ENCODE measurements at regions not wholly inside any gene's neighbourhood (a gene's known extent, or its start where the extent isn't known, plus 50 kb on each side); places are given as distances from the start of the nearest gene placed in this dataset.

DNA sequence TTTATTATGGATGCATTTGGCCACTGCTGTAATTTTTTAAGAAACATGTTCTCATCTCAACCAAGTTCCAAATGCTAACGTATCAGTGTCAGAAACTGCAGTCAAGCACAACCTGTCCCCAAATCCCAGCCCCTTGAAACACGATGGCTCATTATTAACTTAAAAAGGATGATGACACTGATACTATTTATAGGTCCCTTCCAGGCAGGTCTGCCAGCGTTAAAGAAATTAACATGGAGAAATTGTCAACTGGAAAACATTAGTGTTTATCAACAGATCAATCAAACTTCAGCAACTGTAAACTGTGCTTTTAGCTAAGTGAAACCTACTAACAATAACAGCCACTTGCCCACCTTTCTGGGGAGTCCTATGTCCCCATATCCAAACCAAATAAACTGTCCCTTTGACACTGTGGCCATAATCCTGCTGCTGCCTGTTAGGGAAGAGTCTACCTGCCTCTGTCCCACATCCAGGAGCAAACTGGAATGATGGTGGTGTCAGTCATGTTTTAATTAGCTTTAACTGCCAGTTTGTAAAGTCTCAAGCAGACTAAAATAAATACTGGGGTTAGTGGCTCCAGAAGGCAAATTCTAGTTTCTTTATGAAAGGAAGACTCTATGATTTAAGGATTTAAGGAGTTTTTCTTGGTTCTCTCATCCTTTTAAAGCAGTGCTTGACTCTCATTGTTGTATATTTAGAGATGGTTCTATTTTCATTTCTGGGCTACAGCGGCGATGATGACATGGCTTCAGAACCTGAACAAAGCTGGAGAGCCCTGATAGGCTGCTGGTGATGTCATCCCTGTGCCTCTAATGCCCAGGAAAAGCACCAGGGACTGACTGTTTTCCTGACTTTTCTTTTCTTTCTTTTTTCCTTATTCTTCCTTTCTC lies 583.6 kb upstream of the PIK3C3 start:
- Histone ChIP-seq H3K4me2 (ENCODE audit: low read depth, low read length, poor library complexity, severe bottlenecking) (no peak overlapping the region), H3K9me3 (ENCODE audit: insufficient read depth, low read length) (no peaks in the 10 kb centered on the region), H3K36me3 (ENCODE audit: low read length) (no peaks in the 10 kb centered on the region), H3K4me3 (ENCODE audit: insufficient read depth, low read length, poor library complexity, severe bottlenecking) (no peak overlapping the region), H3K27me3 (ENCODE audit: low read length) (no peaks in the 10 kb centered on the region), H4K20me1 (ENCODE audit: low read depth, low read length) (no peaks in the 10 kb centered on the region), H2AFZ (ENCODE audit: low read depth, low read length, severe bottlenecking) (no peak overlapping the region), H3K79me2 (ENCODE audit: insufficient read depth, low read length) (no peaks in the 10 kb centered on the region), H3K27ac (ENCODE audit: low read depth, low read length) (no peak overlapping the region), H3K9ac (ENCODE audit: low read length) (no peak overlapping the region), H3F3A (ENCODE audit: insufficient read depth) (no peaks in the 10 kb centered on the region), H3K9me2 (replicated peaks; ENCODE audit: insufficient read depth, low read length) (no peaks in the 10 kb centered on the region)
- TF ChIP-seq, protein P1, sequence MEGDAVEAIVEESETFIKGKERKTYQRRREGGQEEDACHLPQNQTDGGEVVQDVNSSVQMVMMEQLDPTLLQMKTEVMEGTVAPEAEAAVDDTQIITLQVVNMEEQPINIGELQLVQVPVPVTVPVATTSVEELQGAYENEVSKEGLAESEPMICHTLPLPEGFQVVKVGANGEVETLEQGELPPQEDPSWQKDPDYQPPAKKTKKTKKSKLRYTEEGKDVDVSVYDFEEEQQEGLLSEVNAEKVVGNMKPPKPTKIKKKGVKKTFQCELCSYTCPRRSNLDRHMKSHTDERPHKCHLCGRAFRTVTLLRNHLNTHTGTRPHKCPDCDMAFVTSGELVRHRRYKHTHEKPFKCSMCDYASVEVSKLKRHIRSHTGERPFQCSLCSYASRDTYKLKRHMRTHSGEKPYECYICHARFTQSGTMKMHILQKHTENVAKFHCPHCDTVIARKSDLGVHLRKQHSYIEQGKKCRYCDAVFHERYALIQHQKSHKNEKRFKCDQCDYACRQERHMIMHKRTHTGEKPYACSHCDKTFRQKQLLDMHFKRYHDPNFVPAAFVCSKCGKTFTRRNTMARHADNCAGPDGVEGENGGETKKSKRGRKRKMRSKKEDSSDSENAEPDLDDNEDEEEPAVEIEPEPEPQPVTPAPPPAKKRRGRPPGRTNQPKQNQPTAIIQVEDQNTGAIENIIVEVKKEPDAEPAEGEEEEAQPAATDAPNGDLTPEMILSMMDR (IDR thresholded peaks at IDR 0.05; ENCODE audit: insufficient read depth, low read length, poor library complexity, severe bottlenecking) = no peak
- TF ChIP-seq EZH2phosphoT487 (conservative IDR thresholded peaks at IDR 0.05; ENCODE audit: low read length) = no peak

DNA sequence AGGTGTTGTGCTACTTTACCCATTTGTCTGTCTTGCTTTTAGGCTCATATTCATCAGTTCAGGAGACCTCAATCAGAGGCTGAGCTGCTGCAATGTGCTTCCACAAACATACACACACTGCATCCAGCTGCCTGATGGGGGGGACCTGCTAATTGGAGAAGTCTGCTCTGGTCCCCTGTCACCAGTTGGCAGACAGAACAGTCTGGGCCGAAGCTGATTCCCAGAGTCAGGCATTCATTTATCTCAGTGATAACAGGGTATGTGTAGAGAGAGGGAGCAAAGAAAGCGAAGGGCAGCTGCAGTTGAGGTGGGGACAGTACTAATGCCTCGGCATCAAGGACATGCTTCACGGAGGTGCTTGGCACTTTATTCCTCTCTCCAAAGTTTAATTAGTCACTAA lies 584.3 kb upstream of the PIK3C3 start:
- H3K4me2 ChIP-seq (ENCODE audit: low read depth, low read length, poor library complexity, severe bottlenecking) = no peak overlapping the region
- TF ChIP-seq EZH2phosphoT487 (conservative IDR thresholded peaks at IDR 0.05; ENCODE audit: low read length) = no peak
- TF ChIP-seq, protein P1 (IDR thresholded peaks at IDR 0.05; ENCODE audit: insufficient read depth, low read length, poor library complexity, severe bottlenecking) = no peak
- no peaks in the 10 kb centered on the region for H3K27me3 ChIP-seq (ENCODE audit: low read length)
- H3K4me3 ChIP-seq (ENCODE audit: insufficient read depth, low read length, poor library complexity, severe bottlenecking) = no peak overlapping the region
- H3K79me2 ChIP-seq (ENCODE audit: insufficient read depth, low read length) = no peaks in the 10 kb centered on the region
- no peaks in the 10 kb centered on the region for H3F3A ChIP-seq (ENCODE audit: insufficient read depth)
- no peaks in the 10 kb centered on the region for H3K9me2 ChIP-seq (replicated peaks; ENCODE audit: insufficient read depth, low read length)
- no peaks in the 10 kb centered on the region for H3K9me3 ChIP-seq (ENCODE audit: insufficient read depth, low read length)
- H2AFZ ChIP-seq (ENCODE audit: low read depth, low read length, severe bottlenecking) = no peak overlapping the region
- H3K27ac ChIP-seq (ENCODE audit: low read depth, low read length) = no peak overlapping the region
- no peaks in the 10 kb centered on the region for H3K36me3 ChIP-seq (ENCODE audit: low read length)
- H4K20me1 ChIP-seq (ENCODE audit: low read depth, low read length) = no peaks in the 10 kb centered on the region
- no peak overlapping the region for H3K9ac ChIP-seq (ENCODE audit: low read length)

DNA sequence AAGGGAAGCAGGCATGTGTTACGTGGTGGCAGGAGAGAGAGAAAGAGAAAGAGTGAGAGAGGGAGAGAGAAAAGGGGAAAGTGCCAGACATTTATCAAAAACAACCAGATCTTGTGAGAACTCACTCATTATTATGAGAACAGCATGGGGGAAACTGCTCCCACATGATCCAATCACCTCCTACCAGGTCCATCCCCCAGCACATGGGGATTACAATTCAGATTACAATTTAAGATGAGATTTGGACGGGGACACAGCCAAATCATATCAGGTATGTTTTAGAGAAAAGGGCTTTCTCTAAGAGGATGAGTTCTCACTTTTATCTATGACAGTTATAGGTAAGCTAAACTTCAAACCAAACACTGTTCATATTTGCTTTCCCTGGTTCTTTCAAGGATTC lies 597.3 kb upstream of the PIK3C3 start:
- Histone ChIP-seq H3K9ac (ENCODE audit: low read length) (no peak overlapping the region), H3K4me2 (ENCODE audit: low read depth, low read length, poor library complexity, severe bottlenecking) (no peak overlapping the region), H3K9me3 (ENCODE audit: insufficient read depth, low read length) (peaks cover 15% of the 10 kb centered on the region; the same call in 1 of the 2 replicates), H3K27me3 (ENCODE audit: low read length) (no peaks in the 10 kb centered on the region), H3F3A (ENCODE audit: insufficient read depth) (no peaks in the 10 kb centered on the region), H4K20me1 (ENCODE audit: low read depth, low read length) (no peaks in the 10 kb centered on the region), H2AFZ (ENCODE audit: low read depth, low read length, severe bottlenecking) (no peak overlapping the region), H3K27ac (ENCODE audit: low read depth, low read length) (no peak overlapping the region), H3K36me3 (ENCODE audit: low read length) (no peaks in the 10 kb centered on the region), H3K79me2 (ENCODE audit: insufficient read depth, low read length) (no peaks in the 10 kb centered on the region), H3K9me2 (replicated peaks; ENCODE audit: insufficient read depth, low read length) (no peaks in the 10 kb centered on the region), H3K4me3 (ENCODE audit: insufficient read depth, low read length, poor library complexity, severe bottlenecking) (no peak overlapping the region)
- TF ChIP-seq, protein P1 (IDR thresholded peaks at IDR 0.05; ENCODE audit: insufficient read depth, low read length, poor library complexity, severe bottlenecking) = no peak
- TF ChIP-seq EZH2phosphoT487 (conservative IDR thresholded peaks at IDR 0.05; ENCODE audit: low read length) = no peak

Measured in SU-DHL-6 (cell line).